ENCODE measurements at regions not wholly inside any gene's neighbourhood (a gene's known extent, or its start where the extent isn't known, plus 50 kb on each side); places are given as distances from the start of the nearest gene placed in this dataset.

- TF ChIP-seq BHLHE40 (IDR thresholded peaks at IDR 0.05; ENCODE audit: borderline replicate concordance) = no peak
- no peak for TF ChIP-seq ELF4 (IDR thresholded peaks at IDR 0.05)
Measured at GRCh38 chr20:7540923-7541322, 399.3 kb downstream of the HAO1 start.
